Ishikawa (cell line): ENCODE measurements at regions not wholly inside any gene's neighbourhood (a gene's known extent, or its start where the extent isn't known, plus 50 kb on each side); places are given as distances from the start of the nearest gene placed in this dataset.

Source experiments
- CEBPB ChIP-seq: IDR thresholded peaks from 2 replicates; pipeline ENCODE4 v1.6.1; 2012
- EGR1 ChIP-seq: IDR thresholded peaks from 2 replicates; pipeline ENCODE4 v1.6.1; 2012
- EP300 ChIP-seq: IDR thresholded peaks from 2 replicates; pipeline ENCODE4 v1.6.1; 2012; ENCODE audit warnings: borderline replicate concordance
- MAX ChIP-seq: IDR thresholded peaks from 2 replicates; pipeline ENCODE4 v1.6.1; 2012
- NFIC ChIP-seq: IDR thresholded peaks from 2 replicates; pipeline ENCODE4 v1.6.1; 2012
- REST ChIP-seq: IDR thresholded peaks from 2 replicates; pipeline ENCODE4 v1.6.1; 2012; ENCODE audit warnings: low read depth, mild to moderate bottlenecking
- TAF1 ChIP-seq: IDR thresholded peaks from 2 replicates; pipeline ENCODE4 v1.6.1; 2012; ENCODE audit warnings: low read depth, mild to moderate bottlenecking
- YY1 ChIP-seq: IDR thresholded peaks from 2 replicates; pipeline ENCODE4 v1.6.1; 2012; ENCODE audit warnings: low read depth

GRCh38 chr3:132987396-132987795 is 50.8 kb upstream of the TMEM108 start:
- TF ChIP-seq REST: no peak
- no peak for TF ChIP-seq MAX
- no peak for TF ChIP-seq CEBPB
- TF ChIP-seq EP300: no peak
- TF ChIP-seq YY1: no peak
- TF ChIP-seq EGR1: no peak
- TF ChIP-seq NFIC: no peak
- TF ChIP-seq TAF1: no peak
